MCF 10A (cell line): ENCODE measurements at regions not wholly inside any gene's neighbourhood (a gene's known extent, or its start where the extent isn't known, plus 50 kb on each side); places are given as distances from the start of the nearest gene placed in this dataset.
"Not testable (repeated sequence)": the region's sequence is repeated elsewhere in the genome, so short reads cannot be mapped to it uniquely, and the experiment has no call there.

Source experiments
- BruUV-seq: library from RNA; stranded (reverse); fragments of 400-500 nt; replicated peaks from 2 replicates; lab custom pipeline; 2021; lab: Mats Ljungman, UMichigan
- CTCF ChIA-PET: fragments of 300-600 bp; sonication (Branson Sonifier 250); formaldehyde crosslinking; extraction: SDS; loops from one replicate; lab custom pipeline; 2021; ENCODE audit warnings: antibody characterized with exemption, inconsistent platforms; lab: Yijun Ruan, JAX
- POLR2A ChIA-PET: fragments of 300-600, 350-650 bp; sonication (Branson Sonifier 250); formaldehyde crosslinking; extraction: SDS; loops from one replicate; lab custom pipeline; 2020; ENCODE audit warnings: antibody characterized with exemption, inconsistent platforms; lab: Yijun Ruan, JAX
- DNase-seq: peaks from one replicate; pipeline ENCODE4 v3.0.0-alpha.2; 2018; ENCODE audit not compliant: unreplicated experiment
- H3K27ac Mint-ChIP-seq: one replicate; pipeline ENCODE4 v1.8.0; 2022; ENCODE audit warnings: mild to moderate bottlenecking, low read depth, mixed read lengths; ENCODE audit not compliant: unreplicated experiment
- H3K27me3 Mint-ChIP-seq: one replicate; pipeline ENCODE4 v1.8.0; 2022; ENCODE audit warnings: mixed read lengths; ENCODE audit not compliant: insufficient read depth, unreplicated experiment
- H3K36me3 Mint-ChIP-seq: one replicate; pipeline ENCODE4 v1.8.0; 2022; ENCODE audit warnings: mild to moderate bottlenecking, moderate library complexity, mixed read lengths; ENCODE audit not compliant: insufficient read depth, unreplicated experiment
- H3K4me1 Mint-ChIP-seq: one replicate; pipeline ENCODE4 v1.8.0; 2022; ENCODE audit warnings: mixed read lengths; ENCODE audit not compliant: insufficient read depth, unreplicated experiment
- H3K4me3 Mint-ChIP-seq: one replicate; pipeline ENCODE4 v1.8.0; 2022; ENCODE audit warnings: mild to moderate bottlenecking, moderate library complexity, mixed read lengths; ENCODE audit not compliant: unreplicated experiment
- H3K9me3 Mint-ChIP-seq: one replicate; pipeline ENCODE4 v1.8.0; 2022; ENCODE audit warnings: mixed read lengths; ENCODE audit not compliant: unreplicated experiment
- intact Hi-C: fragments of 100-400 bp; cut with micrococcal nuclease; formaldehyde crosslinking; loops from 2 replicates; pipeline ENCODE4 v1.14.1; 2022
- TF ChIP-seq, protein P1 (sequence below): fragments of 200-600 bp; IDR thresholded peaks from one replicate; pipeline ENCODE4 v1.8.0; 2022; ENCODE audit warnings: antibody characterized with exemption, mild to moderate bottlenecking; ENCODE audit not compliant: unreplicated experiment

DNA sequence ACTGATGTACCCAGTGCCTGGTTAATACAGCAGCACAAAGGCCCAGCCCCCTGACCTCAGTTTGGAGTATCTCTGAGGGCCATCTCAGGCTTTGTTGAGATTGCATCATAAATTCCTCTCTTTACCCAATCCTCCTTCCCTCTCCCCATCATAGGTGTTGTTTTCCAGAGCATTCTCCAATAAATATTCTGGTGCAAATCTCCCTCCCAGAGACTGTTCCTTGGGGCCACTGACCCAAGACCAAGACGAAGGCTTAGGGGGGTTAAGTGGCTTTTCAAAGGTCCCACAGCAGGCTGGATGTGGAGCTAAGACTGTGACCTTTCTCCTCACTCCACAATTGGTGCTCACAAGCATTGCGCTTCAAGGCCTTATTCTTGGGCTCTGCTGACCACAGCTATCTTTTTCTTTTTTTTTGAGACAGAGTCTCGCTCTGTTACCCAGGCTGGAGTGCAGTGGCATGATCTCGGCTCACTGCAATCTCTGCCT, 72.4 kb upstream of the ZMYND8 start:
- H3K36me3 Mint-ChIP-seq = peaks cover 11% of the 10 kb centered on the region
- H3K9me3 Mint-ChIP-seq = no peaks in the 10 kb centered on the region
- H3K27me3 Mint-ChIP-seq = no peaks in the 10 kb centered on the region
- intact Hi-C loops = no loop called here
- H3K27ac Mint-ChIP-seq = no peak overlapping the region
- no peak overlapping the region for H3K4me3 Mint-ChIP-seq
- POLR2A ChIA-PET = interaction anchor here (0.6 to 1.8 kb wide), 3 partner anchors 10 to 686 kb away, joined by 3 to 4 read pairs (median 4); no protein-coding TSS in a partner anchor
- BruUV-seq = no TSS peak
- TF ChIP-seq, protein P1, sequence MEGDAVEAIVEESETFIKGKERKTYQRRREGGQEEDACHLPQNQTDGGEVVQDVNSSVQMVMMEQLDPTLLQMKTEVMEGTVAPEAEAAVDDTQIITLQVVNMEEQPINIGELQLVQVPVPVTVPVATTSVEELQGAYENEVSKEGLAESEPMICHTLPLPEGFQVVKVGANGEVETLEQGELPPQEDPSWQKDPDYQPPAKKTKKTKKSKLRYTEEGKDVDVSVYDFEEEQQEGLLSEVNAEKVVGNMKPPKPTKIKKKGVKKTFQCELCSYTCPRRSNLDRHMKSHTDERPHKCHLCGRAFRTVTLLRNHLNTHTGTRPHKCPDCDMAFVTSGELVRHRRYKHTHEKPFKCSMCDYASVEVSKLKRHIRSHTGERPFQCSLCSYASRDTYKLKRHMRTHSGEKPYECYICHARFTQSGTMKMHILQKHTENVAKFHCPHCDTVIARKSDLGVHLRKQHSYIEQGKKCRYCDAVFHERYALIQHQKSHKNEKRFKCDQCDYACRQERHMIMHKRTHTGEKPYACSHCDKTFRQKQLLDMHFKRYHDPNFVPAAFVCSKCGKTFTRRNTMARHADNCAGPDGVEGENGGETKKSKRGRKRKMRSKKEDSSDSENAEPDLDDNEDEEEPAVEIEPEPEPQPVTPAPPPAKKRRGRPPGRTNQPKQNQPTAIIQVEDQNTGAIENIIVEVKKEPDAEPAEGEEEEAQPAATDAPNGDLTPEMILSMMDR = no peak
- CTCF ChIA-PET = interaction anchor here (0.7 to 0.8 kb wide), 2 partner anchors 26 to 1829 kb away, joined by 3 read pairs; no protein-coding TSS in a partner anchor
- no peak for DNase-seq
- H3K4me1 Mint-ChIP-seq = peaks cover 22% of the 10 kb centered on the region

DNA sequence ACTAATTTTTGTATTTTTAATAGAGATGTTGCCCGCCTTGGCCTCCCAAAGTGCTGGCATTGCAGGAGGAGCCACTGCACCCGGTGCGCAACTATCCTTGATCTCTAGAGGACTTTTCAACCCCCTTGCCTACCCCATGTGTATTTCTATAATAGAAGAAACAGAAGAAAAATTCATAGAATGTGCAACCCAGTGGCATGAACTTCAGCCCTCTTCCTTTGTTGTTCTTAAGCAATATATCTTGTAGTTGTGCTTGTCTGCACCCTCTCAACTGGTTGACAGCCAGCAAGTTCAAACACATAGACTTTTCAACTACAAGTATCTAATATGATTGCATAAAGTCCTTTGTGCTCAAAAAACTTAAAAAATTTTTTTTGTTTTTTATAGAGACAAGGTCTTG, 72.3 kb upstream of the NCOA3 start:
- Mint-ChIP-seq H3K4me1 (peaks cover 27% of the 10 kb centered on the region), H3K27ac (no peak overlapping the region), H3K4me3 (no peak overlapping the region), H3K9me3 (no peaks in the 10 kb centered on the region), H3K27me3 (no peaks in the 10 kb centered on the region), H3K36me3 (peaks cover 11% of the 10 kb centered on the region)
- intact Hi-C loops = no loop called here
- BruUV-seq = no TSS peak
- TF ChIP-seq, protein P1 = no peak
- ChIA-PET POLR2A (interaction anchor here (0.6 to 1.8 kb wide), 3 partner anchors 10 to 686 kb away, joined by 3 to 4 read pairs (median 4); no protein-coding TSS in a partner anchor), CTCF (interaction anchor here (0.8 kb wide), 1 partner anchor 25 kb away, joined by 3 read pairs; no protein-coding TSS in a partner anchor)
- DNase-seq = no peak

DNA sequence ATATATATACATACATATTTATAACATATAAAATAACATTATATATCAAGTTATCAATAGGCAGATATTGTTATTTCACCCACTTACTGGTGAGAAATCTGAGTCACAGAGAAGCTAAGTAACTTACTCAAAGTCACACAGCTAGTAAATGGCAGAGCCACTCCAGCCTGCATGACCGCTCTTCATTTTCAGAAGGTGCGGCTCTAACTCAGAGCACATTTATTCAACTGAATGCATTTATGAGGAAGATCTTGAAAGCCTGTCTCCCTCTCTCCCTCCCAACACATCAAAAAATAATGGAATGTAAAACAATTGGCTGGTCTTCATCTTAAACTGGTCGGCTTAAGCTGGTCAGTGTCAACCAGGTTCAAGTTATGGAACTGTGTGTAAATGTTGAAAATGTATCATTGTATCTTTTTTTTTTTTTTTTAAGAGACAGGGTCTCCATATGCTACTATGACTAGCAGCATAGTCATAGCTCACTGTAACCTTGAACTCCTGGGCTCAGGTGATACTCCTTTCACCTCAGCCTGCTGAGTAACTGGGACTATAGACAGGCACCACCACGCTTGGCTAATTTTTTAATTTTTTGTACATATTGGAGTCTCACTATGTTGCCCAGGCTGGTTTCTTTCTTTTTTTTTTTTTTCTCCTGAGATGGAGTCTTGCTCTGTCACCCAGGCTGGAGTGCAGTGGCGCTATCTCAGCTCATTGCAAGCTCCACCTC, 70.7 kb upstream of the NCOA3 start:
- DNase-seq = no peak
- ChIA-PET CTCF (interaction anchor here (0.6 to 1.6 kb wide), 10 partner anchors 13 to 308 kb away, joined by 3 to 7 read pairs (median 4); partner anchors contain the start of gene NCOA3), POLR2A (interaction anchor here (0.6 to 6.9 kb wide), 11 partner anchors 25 to 600 kb away, joined by 3 to 276 read pairs (median 36); partner anchors contain the start of genes NCOA3 and ZMYND8)
- H3K36me3 Mint-ChIP-seq = peaks cover 11% of the 10 kb centered on the region
- no TSS peak for BruUV-seq
- intact Hi-C loops = no loop called here
- peak overlapping the region; percentile 66 for H3K4me3 Mint-ChIP-seq
- peak overlapping the region; percentile 99 for H3K27ac Mint-ChIP-seq
- H3K27me3 Mint-ChIP-seq = no peaks in the 10 kb centered on the region
- H3K4me1 Mint-ChIP-seq = peaks cover 27% of the 10 kb centered on the region
- TF ChIP-seq, protein P1 = no peak
- no peaks in the 10 kb centered on the region for H3K9me3 Mint-ChIP-seq

DNA sequence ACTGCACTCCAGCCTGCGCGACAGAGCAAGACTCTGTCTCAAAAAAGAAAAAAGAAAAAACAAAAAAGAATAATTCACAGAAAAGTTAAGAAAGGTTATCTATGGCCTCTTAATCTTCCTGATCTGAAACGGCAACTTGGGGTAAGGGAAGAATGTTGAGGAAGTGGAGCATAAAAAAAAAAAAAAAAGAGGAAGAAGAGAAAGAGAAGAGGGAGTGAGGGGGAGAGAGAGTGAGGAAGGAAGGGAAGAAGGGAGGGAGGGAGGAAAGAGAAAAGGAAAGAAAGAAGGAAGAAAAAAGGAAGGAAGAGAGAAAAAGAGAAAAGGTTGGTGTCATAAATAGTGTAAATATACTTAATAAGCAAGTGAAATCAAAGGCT, 68.9 kb upstream of the NCOA3 start:
- H3K27ac Mint-ChIP-seq = peak overlapping the region; percentile 99
- CTCF ChIA-PET = interaction anchor here (0.5 to 1.6 kb wide), 7 partner anchors 15 to 592 kb away, joined by 3 to 7 read pairs (median 4); no protein-coding TSS in a partner anchor

DNA sequence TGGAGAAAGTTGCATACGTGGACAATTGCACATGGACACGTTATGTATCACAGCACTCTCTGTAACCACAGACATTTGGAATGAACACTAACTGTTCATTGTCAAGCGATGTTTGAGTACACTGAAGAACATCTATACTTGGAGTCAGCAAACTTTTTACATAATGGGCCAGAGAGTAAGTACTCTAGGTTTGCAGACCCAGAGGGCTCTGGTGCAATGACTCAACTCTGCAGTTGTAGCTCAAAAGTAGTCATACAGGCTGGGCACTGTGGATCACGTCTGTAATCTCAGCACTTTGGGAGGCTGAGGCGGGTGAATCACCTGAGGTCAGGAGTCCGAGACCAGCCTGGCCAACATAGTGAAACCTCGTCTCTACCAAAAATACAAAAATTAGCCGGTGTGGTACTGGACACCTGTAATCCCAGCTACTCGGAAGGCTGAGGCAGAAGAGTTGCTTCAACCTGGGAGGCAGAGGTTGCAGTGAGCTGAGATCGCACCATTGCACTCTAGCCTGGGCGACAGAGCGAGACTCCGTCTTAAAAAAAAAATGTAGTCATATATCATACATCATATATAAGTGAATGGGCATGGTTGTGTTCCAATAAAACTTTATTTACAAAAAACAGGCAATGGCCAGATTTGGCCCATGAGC, 67.4 kb upstream of the NCOA3 start:
- peaks cover 21% of the 10 kb centered on the region for H3K4me1 Mint-ChIP-seq
- H3K9me3 Mint-ChIP-seq, H3K27me3 Mint-ChIP-seq, intact Hi-C loops, BruUV-seq: not testable (repeated sequence)
- H3K4me3 Mint-ChIP-seq = peak overlapping the region; percentile 30
- peaks cover 11% of the 10 kb centered on the region for H3K36me3 Mint-ChIP-seq
- H3K27ac Mint-ChIP-seq = peak overlapping the region; percentile 85
- ChIA-PET POLR2A (interaction anchor here (0.5 to 6.9 kb wide), 30 partner anchors 9 to 746 kb away, joined by 3 to 276 read pairs (median 5); partner anchors contain the start of genes NCOA3 and ZMYND8), CTCF (interaction anchor here (0.6 to 2.2 kb wide), 9 partner anchors 35 to 777 kb away, joined by 3 to 11 read pairs (median 3); partner anchors contain the start of gene NCOA3)
- peak; percentile 84 for DNase-seq

More for the DNA sequence above, 68.9 kb upstream of the NCOA3 start:
- POLR2A ChIA-PET = interaction anchor here (0.6 to 6.9 kb wide), 31 partner anchors 8 to 188 kb away, joined by 3 to 276 read pairs (median 5); partner anchors contain the start of genes NCOA3 and ZMYND8
- Mint-ChIP-seq H3K4me1 (peaks cover 27% of the 10 kb centered on the region), H3K27me3 (no peaks in the 10 kb centered on the region), H3K36me3 (peaks cover 11% of the 10 kb centered on the region), H3K9me3 (no peaks in the 10 kb centered on the region), H3K4me3 (peak overlapping the region; percentile 66)
- intact Hi-C loops = loop anchor here (1.0 to 2.0 kb wide), 4 partner anchors 20 to 68 kb away; partner anchors contain the start of gene NCOA3
- BruUV-seq = no TSS peak
- DNase-seq = no peak
- TF ChIP-seq, protein P1 = no peak
